ENCODE measurements at regions not wholly inside any gene's neighbourhood (a gene's known extent, or its start where the extent isn't known, plus 50 kb on each side); places are given as distances from the start of the nearest gene placed in this dataset.

- H3K4me3 ChIP-seq (ENCODE audit: low read depth, low read length): no peak overlapping the region
- no peak for DNase-seq (ENCODE audit: low read depth)
- TF ChIP-seq MAX (IDR thresholded peaks at IDR 0.05; ENCODE audit: low read depth, low read length) (no peak), MYC (IDR thresholded peaks at IDR 0.05; ENCODE audit: low read depth, low read length) (no peak), CTCF (IDR thresholded peaks at IDR 0.05; ENCODE audit: low read depth, low read length) (no peak), POLR2A (IDR thresholded peaks at IDR 0.05; ENCODE audit: extremely low read depth, insufficient read length) (no peak)
Measured at GRCh38 chr7:32256376-32256775, 186.2 kb upstream of the PDE1C start.

- DNase-seq (ENCODE audit: low read depth): no peak
- no peak overlapping the region for H3K4me3 ChIP-seq (ENCODE audit: low read depth, low read length)
- TF ChIP-seq CTCF (IDR thresholded peaks at IDR 0.05; ENCODE audit: low read depth, low read length) (no peak), MAX (IDR thresholded peaks at IDR 0.05; ENCODE audit: low read depth, low read length) (no peak), POLR2A (IDR thresholded peaks at IDR 0.05; ENCODE audit: extremely low read depth, insufficient read length) (no peak), MYC (IDR thresholded peaks at IDR 0.05; ENCODE audit: low read depth, low read length) (no peak)
Measured at GRCh38 chr7:32255036-32255435, 184.8 kb upstream of the PDE1C start.

GRCh38 chr7:32253299-32253698 lies 183.1 kb upstream of the PDE1C start:
- H3K4me3 ChIP-seq (ENCODE audit: low read depth, low read length): no peak overlapping the region
- TF ChIP-seq POLR2A (IDR thresholded peaks at IDR 0.05; ENCODE audit: extremely low read depth, insufficient read length) (no peak), MYC (IDR thresholded peaks at IDR 0.05; ENCODE audit: low read depth, low read length) (no peak), MAX (IDR thresholded peaks at IDR 0.05; ENCODE audit: low read depth, low read length) (no peak), CTCF (IDR thresholded peaks at IDR 0.05; ENCODE audit: low read depth, low read length) (no peak)
- DNase-seq (ENCODE audit: low read depth): no peak

- H3K4me3 ChIP-seq (ENCODE audit: low read depth, low read length): no peak overlapping the region
- DNase-seq (ENCODE audit: low read depth): no peak
- TF ChIP-seq CTCF (IDR thresholded peaks at IDR 0.05; ENCODE audit: low read depth, low read length): no peak
- TF ChIP-seq MAX (IDR thresholded peaks at IDR 0.05; ENCODE audit: low read depth, low read length): no peak
- TF ChIP-seq MYC (IDR thresholded peaks at IDR 0.05; ENCODE audit: low read depth, low read length): no peak
- no peak for TF ChIP-seq POLR2A (IDR thresholded peaks at IDR 0.05; ENCODE audit: extremely low read depth, insufficient read length)
Measured at GRCh38 chr7:32251659-32252058, 181.5 kb upstream of the PDE1C start.

- no peak for DNase-seq (ENCODE audit: low read depth)
- no peak overlapping the region for H3K4me3 ChIP-seq (ENCODE audit: low read depth, low read length)
- TF ChIP-seq CTCF (IDR thresholded peaks at IDR 0.05; ENCODE audit: low read depth, low read length) (no peak), MAX (IDR thresholded peaks at IDR 0.05; ENCODE audit: low read depth, low read length) (no peak), MYC (IDR thresholded peaks at IDR 0.05; ENCODE audit: low read depth, low read length) (no peak), POLR2A (IDR thresholded peaks at IDR 0.05; ENCODE audit: extremely low read depth, insufficient read length) (no peak)
Measured at GRCh38 chr7:32250471-32251260, 180.5 kb upstream of the PDE1C start.
